ENCODE measurements at regions not wholly inside any gene's neighbourhood (a gene's known extent, or its start where the extent isn't known, plus 50 kb on each side); places are given as distances from the start of the nearest gene placed in this dataset.
A peak's percentile ranks its signal among the peaks of the same experiment; 100 is the strongest.
"Not testable (repeated sequence)": the region's sequence is repeated elsewhere in the genome, so short reads cannot be mapped to it uniquely, and the experiment has no call there.

DNA sequence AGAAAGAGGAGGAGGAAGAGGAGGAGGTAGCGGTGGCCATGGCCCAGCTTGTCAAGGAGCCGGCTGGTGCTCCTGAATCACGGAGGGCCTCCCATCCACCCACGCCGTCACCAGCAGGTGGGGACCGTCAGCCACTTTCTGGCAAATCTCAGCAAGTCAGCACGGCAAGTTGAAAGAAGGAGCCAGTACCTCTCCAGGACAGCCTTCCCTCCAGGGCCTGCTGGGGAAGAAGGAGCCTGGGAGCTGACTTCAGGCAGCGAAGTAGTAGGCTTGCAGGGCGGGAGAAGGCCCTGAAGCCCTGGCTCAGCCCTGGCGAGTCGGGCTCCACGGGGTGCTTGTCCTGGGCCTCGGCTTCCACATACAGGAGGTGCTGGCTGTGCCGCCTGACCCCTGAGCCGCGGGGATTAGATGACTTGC is 99.2 kb upstream of the TRPM1 start:
- H3K27ac Mint-ChIP-seq (ENCODE audit: unreplicated experiment) = no peak overlapping the region
- H3K9me3 Mint-ChIP-seq (ENCODE audit: unreplicated experiment) = no peaks in the 10 kb centered on the region
- no peaks in the 10 kb centered on the region for H3K36me3 Mint-ChIP-seq (ENCODE audit: unreplicated experiment)
- no peak overlapping the region for H3K4me3 Mint-ChIP-seq (ENCODE audit: unreplicated experiment)
- DNase-seq (ENCODE audit: extremely low spot score, unreplicated experiment) = no peak
- H3K4me1 Mint-ChIP-seq (ENCODE audit: unreplicated experiment) = peaks cover 3% of the 10 kb centered on the region
- H3K27me3 Mint-ChIP-seq (ENCODE audit: unreplicated experiment) = peaks cover 31% of the 10 kb centered on the region
- TF ChIP-seq, protein P1, sequence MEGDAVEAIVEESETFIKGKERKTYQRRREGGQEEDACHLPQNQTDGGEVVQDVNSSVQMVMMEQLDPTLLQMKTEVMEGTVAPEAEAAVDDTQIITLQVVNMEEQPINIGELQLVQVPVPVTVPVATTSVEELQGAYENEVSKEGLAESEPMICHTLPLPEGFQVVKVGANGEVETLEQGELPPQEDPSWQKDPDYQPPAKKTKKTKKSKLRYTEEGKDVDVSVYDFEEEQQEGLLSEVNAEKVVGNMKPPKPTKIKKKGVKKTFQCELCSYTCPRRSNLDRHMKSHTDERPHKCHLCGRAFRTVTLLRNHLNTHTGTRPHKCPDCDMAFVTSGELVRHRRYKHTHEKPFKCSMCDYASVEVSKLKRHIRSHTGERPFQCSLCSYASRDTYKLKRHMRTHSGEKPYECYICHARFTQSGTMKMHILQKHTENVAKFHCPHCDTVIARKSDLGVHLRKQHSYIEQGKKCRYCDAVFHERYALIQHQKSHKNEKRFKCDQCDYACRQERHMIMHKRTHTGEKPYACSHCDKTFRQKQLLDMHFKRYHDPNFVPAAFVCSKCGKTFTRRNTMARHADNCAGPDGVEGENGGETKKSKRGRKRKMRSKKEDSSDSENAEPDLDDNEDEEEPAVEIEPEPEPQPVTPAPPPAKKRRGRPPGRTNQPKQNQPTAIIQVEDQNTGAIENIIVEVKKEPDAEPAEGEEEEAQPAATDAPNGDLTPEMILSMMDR (IDR thresholded peaks at IDR 0.05) = peak; percentile 63

DNA sequence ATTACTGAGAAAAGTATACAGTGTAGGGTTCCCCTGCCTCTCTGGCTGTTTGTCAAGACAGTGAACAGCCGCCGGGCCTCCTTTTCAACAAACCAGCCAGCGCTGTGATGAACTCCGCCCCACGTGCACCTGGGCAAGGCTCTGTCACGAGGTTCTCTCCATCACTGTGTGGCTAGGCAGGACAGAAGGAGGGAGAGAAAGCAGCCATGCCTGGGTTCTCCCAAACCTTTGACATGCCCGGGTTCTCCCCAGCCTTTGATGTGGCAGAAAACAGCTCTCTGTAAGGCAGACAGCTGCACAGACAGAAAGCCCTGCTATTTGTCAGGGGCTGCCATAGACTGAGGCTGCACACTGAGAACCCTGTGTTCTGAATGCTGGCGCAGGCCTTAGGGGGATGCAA is 101.4 kb upstream of the TRPM1 start:
- H3K36me3 Mint-ChIP-seq (ENCODE audit: unreplicated experiment) = no peaks in the 10 kb centered on the region
- no peak for DNase-seq (ENCODE audit: extremely low spot score, unreplicated experiment)
- TF ChIP-seq, protein P1 (IDR thresholded peaks at IDR 0.05) = no peak
- H3K27ac Mint-ChIP-seq (ENCODE audit: unreplicated experiment) = no peak overlapping the region
- no peak overlapping the region for H3K4me3 Mint-ChIP-seq (ENCODE audit: unreplicated experiment)
- H3K27me3 Mint-ChIP-seq (ENCODE audit: unreplicated experiment) = peaks cover 45% of the 10 kb centered on the region
- H3K4me1 Mint-ChIP-seq (ENCODE audit: unreplicated experiment) = peaks cover 3% of the 10 kb centered on the region
- no peaks in the 10 kb centered on the region for H3K9me3 Mint-ChIP-seq (ENCODE audit: unreplicated experiment)

- H3K27me3 Mint-ChIP-seq (ENCODE audit: unreplicated experiment) = peaks cover 40% of the 10 kb centered on the region
- H3K9me3 Mint-ChIP-seq (ENCODE audit: unreplicated experiment) = no peaks in the 10 kb centered on the region
- TF ChIP-seq, protein P1 (IDR thresholded peaks at IDR 0.05) = no peak
- H3K36me3 Mint-ChIP-seq (ENCODE audit: unreplicated experiment) = no peaks in the 10 kb centered on the region
- H3K27ac Mint-ChIP-seq (ENCODE audit: unreplicated experiment) = no peak overlapping the region
- H3K4me1 Mint-ChIP-seq (ENCODE audit: unreplicated experiment) = no peaks in the 10 kb centered on the region
- H3K4me3 Mint-ChIP-seq (ENCODE audit: unreplicated experiment) = no peak overlapping the region
- DNase-seq (ENCODE audit: extremely low spot score, unreplicated experiment) = no peak
These were observed 102.5 kb upstream of the TRPM1 start for GRCh38 chr15:31203999-31204398.

- no peaks in the 10 kb centered on the region for H3K4me1 Mint-ChIP-seq (ENCODE audit: unreplicated experiment)
- H3K27me3 Mint-ChIP-seq (ENCODE audit: unreplicated experiment) = peaks cover 49% of the 10 kb centered on the region
- peak; percentile 62 for DNase-seq (ENCODE audit: extremely low spot score, unreplicated experiment)
- peaks cover 5% of the 10 kb centered on the region for H3K9me3 Mint-ChIP-seq (ENCODE audit: unreplicated experiment)
- H3K36me3 Mint-ChIP-seq (ENCODE audit: unreplicated experiment) = no peaks in the 10 kb centered on the region
- H3K27ac Mint-ChIP-seq (ENCODE audit: unreplicated experiment) = no peak overlapping the region
- no peak overlapping the region for H3K4me3 Mint-ChIP-seq (ENCODE audit: unreplicated experiment)
- TF ChIP-seq, protein P1 (IDR thresholded peaks at IDR 0.05) = no peak
These were observed 105.1 kb upstream of the TRPM1 start for GRCh38 chr15:31206386-31207181.

GRCh38 chr15:31207246-31207645 is 105.7 kb upstream of the TRPM1 start:
- peaks cover 5% of the 10 kb centered on the region for H3K9me3 Mint-ChIP-seq (ENCODE audit: unreplicated experiment)
- H3K36me3 Mint-ChIP-seq (ENCODE audit: unreplicated experiment) = no peaks in the 10 kb centered on the region
- H3K27me3 Mint-ChIP-seq (ENCODE audit: unreplicated experiment) = peaks cover 47% of the 10 kb centered on the region
- no peak overlapping the region for H3K27ac Mint-ChIP-seq (ENCODE audit: unreplicated experiment)
- H3K4me1 Mint-ChIP-seq (ENCODE audit: unreplicated experiment) = no peaks in the 10 kb centered on the region
- no peak overlapping the region for H3K4me3 Mint-ChIP-seq (ENCODE audit: unreplicated experiment)
- DNase-seq (ENCODE audit: extremely low spot score, unreplicated experiment) = no peak
- TF ChIP-seq, protein P1 (IDR thresholded peaks at IDR 0.05) = no peak

- DNase-seq (ENCODE audit: extremely low spot score, unreplicated experiment) = peak; percentile 27
- not testable (repeated sequence) for H3K27ac Mint-ChIP-seq (ENCODE audit: unreplicated experiment); H3K4me3 Mint-ChIP-seq (ENCODE audit: unreplicated experiment); H3K9me3 Mint-ChIP-seq (ENCODE audit: unreplicated experiment); H3K36me3 Mint-ChIP-seq (ENCODE audit: unreplicated experiment); H3K4me1 Mint-ChIP-seq (ENCODE audit: unreplicated experiment)
- H3K27me3 Mint-ChIP-seq (ENCODE audit: unreplicated experiment) = peaks cover 47% of the 10 kb centered on the region
These were observed 106.3 kb upstream of the TRPM1 start for GRCh38 chr15:31207861-31208260.
